ENCODE measurements at regions not wholly inside any gene's neighbourhood (a gene's known extent, or its start where the extent isn't known, plus 50 kb on each side); places are given as distances from the start of the nearest gene placed in this dataset.

GRCh38 chr10:65204999-65205398 is 1683.8 kb downstream of the REEP3 start:
- Histone ChIP-seq H3K9me3 (ENCODE audit: low read length) (no peaks in the 10 kb centered on the region), H4K20me1 (ENCODE audit: insufficient read depth, low read length) (no peaks in the 10 kb centered on the region), H3K27me3 (ENCODE audit: control insufficient read depth in 1 of 2, insufficient read depth in 2 of 2, low read length in 2 of 2) (no peaks in the 10 kb centered on the region), H3K36me3 (replicated peaks in 1 of 2; ENCODE audit: control insufficient read depth in 1 of 2, insufficient read depth in 2 of 2, low read length in 2 of 2) (no peaks in the 10 kb centered on the region), H3K4me3 (replicated peaks in 1 of 3; ENCODE audit: insufficient read depth in 1 of 3, low read depth in 2 of 3, low read length in 3 of 3) (no peak overlapping the region), H3K27ac (ENCODE audit: extremely low read length, insufficient read depth, low read length) (no peak overlapping the region), H3K9ac (ENCODE audit: insufficient read depth, low read depth, low read length) (no peak overlapping the region), H3K4me1 (ENCODE audit: insufficient read depth, low read length) (no peaks in the 10 kb centered on the region), H3K79me2 (ENCODE audit: insufficient read depth, low read length) (no peaks in the 10 kb centered on the region), H2AFZ (ENCODE audit: low read length) (no peak overlapping the region), H3K4me2 (ENCODE audit: low read depth, low read length) (no peak overlapping the region)
- BruUV-seq (replicated peaks), result no TSS peak
- FAIRE-seq (no peak), ATAC-seq (no peak), DNase-seq (ENCODE audit: low spot score) (no peak)
- in situ Hi-C loops (cut with HindIII; ENCODE audit: extremely low pct_ligation_motif_present, low pct_unique_long_range_greater_than_20kb), result no loop called here
- TF ChIP-seq ARNTL (CRISPR knock-in tag; IDR thresholded peaks at IDR 0.05) (no peak), TERF1 (CRISPR knock-in tag; IDR thresholded peaks at IDR 0.05) (no peak), ZNF44 (CRISPR knock-in tag; IDR thresholded peaks at IDR 0.05) (no peak), EHMT2 (IDR thresholded peaks at IDR 0.05; ENCODE audit: borderline replicate concordance, low read depth, low read length) (no peak), ZZZ3 (CRISPR knock-in tag; IDR thresholded peaks at IDR 0.05; ENCODE audit: borderline replicate concordance) (no peak), SNAPC4 (CRISPR knock-in tag; IDR thresholded peaks at IDR 0.05) (no peak), U2AF1 (optimal IDR thresholded peaks at IDR 0.05; ENCODE audit: low read depth, low read length) (no peak), ZNF556 (CRISPR knock-in tag; IDR thresholded peaks at IDR 0.05; ENCODE audit: borderline replicate concordance) (no peak), EZH2 (conservative IDR thresholded peaks at IDR 0.05; ENCODE audit: low read depth, low read length) (no peak)
- TF ChIP-seq, protein P1, sequence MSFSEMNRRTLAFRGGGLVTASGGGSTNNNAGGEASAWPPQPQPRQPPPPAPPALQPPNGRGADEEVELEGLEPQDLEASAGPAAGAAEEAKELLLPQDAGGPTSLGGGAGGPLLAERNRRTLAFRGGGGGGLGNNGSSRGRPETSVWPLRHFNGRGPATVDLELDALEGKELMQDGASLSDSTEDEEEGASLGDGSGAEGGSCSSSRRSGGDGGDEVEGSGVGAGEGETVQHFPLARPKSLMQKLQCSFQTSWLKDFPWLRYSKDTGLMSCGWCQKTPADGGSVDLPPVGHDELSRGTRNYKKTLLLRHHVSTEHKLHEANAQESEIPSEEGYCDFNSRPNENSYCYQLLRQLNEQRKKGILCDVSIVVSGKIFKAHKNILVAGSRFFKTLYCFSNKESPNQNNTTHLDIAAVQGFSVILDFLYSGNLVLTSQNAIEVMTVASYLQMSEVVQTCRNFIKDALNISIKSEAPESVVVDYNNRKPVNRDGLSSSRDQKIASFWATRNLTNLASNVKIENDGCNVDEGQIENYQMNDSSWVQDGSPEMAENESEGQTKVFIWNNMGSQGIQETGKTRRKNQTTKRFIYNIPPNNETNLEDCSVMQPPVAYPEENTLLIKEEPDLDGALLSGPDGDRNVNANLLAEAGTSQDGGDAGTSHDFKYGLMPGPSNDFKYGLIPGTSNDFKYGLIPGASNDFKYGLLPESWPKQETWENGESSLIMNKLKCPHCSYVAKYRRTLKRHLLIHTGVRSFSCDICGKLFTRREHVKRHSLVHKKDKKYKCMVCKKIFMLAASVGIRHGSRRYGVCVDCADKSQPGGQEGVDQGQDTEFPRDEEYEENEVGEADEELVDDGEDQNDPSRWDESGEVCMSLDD (CRISPR knock-in tag; IDR thresholded peaks at IDR 0.05; ENCODE audit: borderline replicate concordance), result no peak
- TF ChIP-seq, protein P2, sequence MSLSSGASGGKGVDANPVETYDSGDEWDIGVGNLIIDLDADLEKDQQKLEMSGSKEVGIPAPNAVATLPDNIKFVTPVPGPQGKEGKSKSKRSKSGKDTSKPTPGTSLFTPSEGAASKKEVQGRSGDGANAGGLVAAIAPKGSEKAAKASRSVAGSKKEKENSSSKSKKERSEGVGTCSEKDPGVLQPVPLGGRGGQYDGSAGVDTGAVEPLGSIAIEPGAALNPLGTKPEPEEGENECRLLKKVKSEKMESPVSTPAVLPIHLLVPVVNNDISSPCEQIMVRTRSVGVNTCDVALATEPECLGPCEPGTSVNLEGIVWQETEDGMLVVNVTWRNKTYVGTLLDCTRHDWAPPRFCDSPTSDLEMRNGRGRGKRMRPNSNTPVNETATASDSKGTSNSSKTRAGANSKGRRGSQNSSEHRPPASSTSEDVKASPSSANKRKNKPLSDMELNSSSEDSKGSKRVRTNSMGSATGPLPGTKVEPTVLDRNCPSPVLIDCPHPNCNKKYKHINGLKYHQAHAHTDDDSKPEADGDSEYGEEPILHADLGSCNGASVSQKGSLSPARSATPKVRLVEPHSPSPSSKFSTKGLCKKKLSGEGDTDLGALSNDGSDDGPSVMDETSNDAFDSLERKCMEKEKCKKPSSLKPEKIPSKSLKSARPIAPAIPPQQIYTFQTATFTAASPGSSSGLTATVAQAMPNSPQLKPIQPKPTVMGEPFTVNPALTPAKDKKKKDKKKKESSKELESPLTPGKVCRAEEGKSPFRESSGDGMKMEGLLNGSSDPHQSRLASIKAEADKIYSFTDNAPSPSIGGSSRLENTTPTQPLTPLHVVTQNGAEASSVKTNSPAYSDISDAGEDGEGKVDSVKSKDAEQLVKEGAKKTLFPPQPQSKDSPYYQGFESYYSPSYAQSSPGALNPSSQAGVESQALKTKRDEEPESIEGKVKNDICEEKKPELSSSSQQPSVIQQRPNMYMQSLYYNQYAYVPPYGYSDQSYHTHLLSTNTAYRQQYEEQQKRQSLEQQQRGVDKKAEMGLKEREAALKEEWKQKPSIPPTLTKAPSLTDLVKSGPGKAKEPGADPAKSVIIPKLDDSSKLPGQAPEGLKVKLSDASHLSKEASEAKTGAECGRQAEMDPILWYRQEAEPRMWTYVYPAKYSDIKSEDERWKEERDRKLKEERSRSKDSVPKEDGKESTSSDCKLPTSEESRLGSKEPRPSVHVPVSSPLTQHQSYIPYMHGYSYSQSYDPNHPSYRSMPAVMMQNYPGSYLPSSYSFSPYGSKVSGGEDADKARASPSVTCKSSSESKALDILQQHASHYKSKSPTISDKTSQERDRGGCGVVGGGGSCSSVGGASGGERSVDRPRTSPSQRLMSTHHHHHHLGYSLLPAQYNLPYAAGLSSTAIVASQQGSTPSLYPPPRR (CRISPR knock-in tag; IDR thresholded peaks at IDR 0.05; ENCODE audit: borderline replicate concordance), result no peak
- 56% methylated on average over 1 of the region's 1 CpG for whole genome bisulfite sequencing (ENCODE audit: low lambda C conversion rate)
- ChIA-PET CTCF (ENCODE audit: low intra/inter-chr PET ratio, low total read pairs) (no interaction called here), POLR2A (no interaction called here)
- intact Hi-C loops (cut with micrococcal nuclease; ENCODE audit: unreplicated experiment), result no loop called here

Measured in HepG2 (cell line).